ENCODE measurements at regions not wholly inside any gene's neighbourhood (a gene's known extent, or its start where the extent isn't known, plus 50 kb on each side); places are given as distances from the start of the nearest gene placed in this dataset.

GRCh38 chr15:92565351-92566125 is 90.0 kb downstream of the FAM174B start:
- TF ChIP-seq CTCF (IDR thresholded peaks at IDR 0.05; ENCODE audit: low read depth, low read length) = no peak
- no peak for DNase-seq (ENCODE audit: low read depth in 2 of 2)

GRCh38 chr15:92561754-92562153 is 93.8 kb downstream of the FAM174B start:
- no peak for DNase-seq (ENCODE audit: low read depth in 2 of 2)
- no peak for TF ChIP-seq CTCF (IDR thresholded peaks at IDR 0.05; ENCODE audit: low read depth, low read length)

More at GRCh38 chr15:92565351-92566125, 90.0 kb downstream of the FAM174B start:
- H3K4me3 ChIP-seq (replicated peaks in 1 of 2; ENCODE audit: low read depth in 2 of 2, low read length in 2 of 2) = no peak overlapping the region

GRCh38 chr15:92553317-92553716 is 102.3 kb downstream of the FAM174B start:
- TF ChIP-seq CTCF (IDR thresholded peaks at IDR 0.05; ENCODE audit: low read depth, low read length) = no peak
- DNase-seq (ENCODE audit: low read depth in 2 of 2) = no peak
- H3K4me3 ChIP-seq (replicated peaks in 1 of 2; ENCODE audit: low read depth in 2 of 2, low read length in 2 of 2) = no peak overlapping the region

More at GRCh38 chr15:92561754-92562153, 93.8 kb downstream of the FAM174B start:
- H3K4me3 ChIP-seq (replicated peaks in 1 of 2; ENCODE audit: low read depth in 2 of 2, low read length in 2 of 2) = no peak overlapping the region

GRCh38 chr15:92545996-92546395 is 109.6 kb downstream of the FAM174B start:
- TF ChIP-seq CTCF (IDR thresholded peaks at IDR 0.05; ENCODE audit: low read depth, low read length) = no peak
- DNase-seq (ENCODE audit: low read depth in 2 of 2) = no peak
- H3K4me3 ChIP-seq (replicated peaks in 1 of 2; ENCODE audit: low read depth in 2 of 2, low read length in 2 of 2) = no peak overlapping the region

GRCh38 chr15:92541291-92542200 is 114.0 kb downstream of the FAM174B start:
- no peak for DNase-seq (ENCODE audit: low read depth in 2 of 2)
- no peak overlapping the region for H3K4me3 ChIP-seq (replicated peaks in 1 of 2; ENCODE audit: low read depth in 2 of 2, low read length in 2 of 2)
- no peak for TF ChIP-seq CTCF (IDR thresholded peaks at IDR 0.05; ENCODE audit: low read depth, low read length)

GRCh38 chr15:92538115-92538514 is 117.5 kb downstream of the FAM174B start:
- H3K4me3 ChIP-seq (replicated peaks in 1 of 2; ENCODE audit: low read depth in 2 of 2, low read length in 2 of 2) = no peak overlapping the region
- TF ChIP-seq CTCF (IDR thresholded peaks at IDR 0.05; ENCODE audit: low read depth, low read length) = no peak
- DNase-seq (ENCODE audit: low read depth in 2 of 2) = no peak

Measured in cardiac fibroblast (primary cell).